ENCODE measurements at regions not wholly inside any gene's neighbourhood (a gene's known extent, or its start where the extent isn't known, plus 50 kb on each side); places are given as distances from the start of the nearest gene placed in this dataset.

- TF ChIP-seq CTCF (conservative IDR thresholded peaks at IDR 0.05; ENCODE audit: low read depth, low read length) (no peak), POLR2A (IDR thresholded peaks at IDR 0.05; ENCODE audit: low read depth, low read length) (no peak), CEBPB (IDR thresholded peaks at IDR 0.05; ENCODE audit: low read depth, low read length) (no peak), SMC3 (IDR thresholded peaks at IDR 0.05; ENCODE audit: low read depth, low read length) (no peak), MXI1 (IDR thresholded peaks at IDR 0.05; ENCODE audit: borderline replicate concordance, low read depth, low read length) (no peak), NFE2L2 (IDR thresholded peaks at IDR 0.05; ENCODE audit: low read depth, low read length) (no peak), RCOR1 (IDR thresholded peaks at IDR 0.05; ENCODE audit: insufficient replicate concordance, low read length) (no peak), USF2 (IDR thresholded peaks at IDR 0.05; ENCODE audit: low read depth, low read length) (no peak), RAD21 (IDR thresholded peaks at IDR 0.05; ENCODE audit: low read length) (no peak)
Measured at GRCh38 chr9:84490842-84491325, 150.3 kb upstream of the SLC28A3 start.

Measured in IMR-90 (cell line).